ENCODE measurements at regions not wholly inside any gene's neighbourhood (a gene's known extent, or its start where the extent isn't known, plus 50 kb on each side); places are given as distances from the start of the nearest gene placed in this dataset.

GRCh38 chr2:239519089-239519920, 118.5 kb upstream of the HDAC4 start:
- no peak for TF ChIP-seq POLR2AphosphoS5 (IDR thresholded peaks at IDR 0.05; ENCODE audit: low read depth, low read length)

- TF ChIP-seq TAF1 (IDR thresholded peaks at IDR 0.05; ENCODE audit: borderline replicate concordance, insufficient read depth, low read length) (no peak), SIN3A (IDR thresholded peaks at IDR 0.05; ENCODE audit: borderline replicate concordance, insufficient read depth, low read length) (no peak)
Observed at GRCh38 chr2:239518286-239519088, 117.7 kb upstream of the HDAC4 start.

- TF ChIP-seq, protein P1, sequence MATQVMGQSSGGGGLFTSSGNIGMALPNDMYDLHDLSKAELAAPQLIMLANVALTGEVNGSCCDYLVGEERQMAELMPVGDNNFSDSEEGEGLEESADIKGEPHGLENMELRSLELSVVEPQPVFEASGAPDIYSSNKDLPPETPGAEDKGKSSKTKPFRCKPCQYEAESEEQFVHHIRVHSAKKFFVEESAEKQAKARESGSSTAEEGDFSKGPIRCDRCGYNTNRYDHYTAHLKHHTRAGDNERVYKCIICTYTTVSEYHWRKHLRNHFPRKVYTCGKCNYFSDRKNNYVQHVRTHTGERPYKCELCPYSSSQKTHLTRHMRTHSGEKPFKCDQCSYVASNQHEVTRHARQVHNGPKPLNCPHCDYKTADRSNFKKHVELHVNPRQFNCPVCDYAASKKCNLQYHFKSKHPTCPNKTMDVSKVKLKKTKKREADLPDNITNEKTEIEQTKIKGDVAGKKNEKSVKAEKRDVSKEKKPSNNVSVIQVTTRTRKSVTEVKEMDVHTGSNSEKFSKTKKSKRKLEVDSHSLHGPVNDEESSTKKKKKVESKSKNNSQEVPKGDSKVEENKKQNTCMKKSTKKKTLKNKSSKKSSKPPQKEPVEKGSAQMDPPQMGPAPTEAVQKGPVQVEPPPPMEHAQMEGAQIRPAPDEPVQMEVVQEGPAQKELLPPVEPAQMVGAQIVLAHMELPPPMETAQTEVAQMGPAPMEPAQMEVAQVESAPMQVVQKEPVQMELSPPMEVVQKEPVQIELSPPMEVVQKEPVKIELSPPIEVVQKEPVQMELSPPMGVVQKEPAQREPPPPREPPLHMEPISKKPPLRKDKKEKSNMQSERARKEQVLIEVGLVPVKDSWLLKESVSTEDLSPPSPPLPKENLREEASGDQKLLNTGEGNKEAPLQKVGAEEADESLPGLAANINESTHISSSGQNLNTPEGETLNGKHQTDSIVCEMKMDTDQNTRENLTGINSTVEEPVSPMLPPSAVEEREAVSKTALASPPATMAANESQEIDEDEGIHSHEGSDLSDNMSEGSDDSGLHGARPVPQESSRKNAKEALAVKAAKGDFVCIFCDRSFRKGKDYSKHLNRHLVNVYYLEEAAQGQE (IDR thresholded peaks at IDR 0.05; ENCODE audit: insufficient read depth in 1 of 2, low read depth in 2 of 2, low read length in 2 of 2): no peak
- no peak for TF ChIP-seq FOXP2 (optimal IDR thresholded peaks at IDR 0.05; ENCODE audit: borderline replicate concordance, extremely low read depth, extremely low read length, insufficient read depth)
- no peak for TF ChIP-seq TAF1 (IDR thresholded peaks at IDR 0.05; ENCODE audit: borderline replicate concordance, insufficient read depth, low read length)
- no peak for TF ChIP-seq POLR2AphosphoS5 (IDR thresholded peaks at IDR 0.05; ENCODE audit: low read depth, low read length)
- no peak for TF ChIP-seq SIN3A (IDR thresholded peaks at IDR 0.05; ENCODE audit: borderline replicate concordance, insufficient read depth, low read length)
Observed at GRCh38 chr2:239517686-239518085, 116.9 kb upstream of the HDAC4 start.

- TF ChIP-seq, protein P1 (IDR thresholded peaks at IDR 0.05; ENCODE audit: insufficient read depth in 1 of 2, low read depth in 2 of 2, low read length in 2 of 2): no peak
- TF ChIP-seq TAF1 (IDR thresholded peaks at IDR 0.05; ENCODE audit: borderline replicate concordance, insufficient read depth, low read length) (no peak), SIN3A (IDR thresholded peaks at IDR 0.05; ENCODE audit: borderline replicate concordance, insufficient read depth, low read length) (no peak), POLR2AphosphoS5 (IDR thresholded peaks at IDR 0.05; ENCODE audit: low read depth, low read length) (no peak), FOXP2 (optimal IDR thresholded peaks at IDR 0.05; ENCODE audit: borderline replicate concordance, extremely low read depth, extremely low read length, insufficient read depth) (no peak)
Observed at GRCh38 chr2:239516954-239517305, 116.1 kb upstream of the HDAC4 start.

GRCh38 chr2:239516286-239516953, 115.6 kb upstream of the HDAC4 start:
- TF ChIP-seq SIN3A (IDR thresholded peaks at IDR 0.05; ENCODE audit: borderline replicate concordance, insufficient read depth, low read length) (no peak), FOXP2 (optimal IDR thresholded peaks at IDR 0.05; ENCODE audit: borderline replicate concordance, extremely low read depth, extremely low read length, insufficient read depth) (no peak), POLR2AphosphoS5 (IDR thresholded peaks at IDR 0.05; ENCODE audit: low read depth, low read length) (no peak), TAF1 (IDR thresholded peaks at IDR 0.05; ENCODE audit: borderline replicate concordance, insufficient read depth, low read length) (no peak)
- TF ChIP-seq, protein P1 (IDR thresholded peaks at IDR 0.05; ENCODE audit: insufficient read depth in 1 of 2, low read depth in 2 of 2, low read length in 2 of 2): no peak
